KBM-7 (cell line): ENCODE measurements at regions not wholly inside any gene's neighbourhood (a gene's known extent, or its start where the extent isn't known, plus 50 kb on each side); places are given as distances from the start of the nearest gene placed in this dataset.

Source experiments
- DNase-seq: peaks from one replicate; pipeline ENCODE4 v3.0.0-alpha.2; 2015
- in situ Hi-C: fragments of 300-500 bp; cut with MboI; formaldehyde crosslinking; loops from 2 replicates; pipeline ENCODE4 v1.14.3; 2020; ENCODE audit warnings: low sequenced_read_pairs, low pct_unique_long_range_greater_than_20kb, mixed read lengths

DNA sequence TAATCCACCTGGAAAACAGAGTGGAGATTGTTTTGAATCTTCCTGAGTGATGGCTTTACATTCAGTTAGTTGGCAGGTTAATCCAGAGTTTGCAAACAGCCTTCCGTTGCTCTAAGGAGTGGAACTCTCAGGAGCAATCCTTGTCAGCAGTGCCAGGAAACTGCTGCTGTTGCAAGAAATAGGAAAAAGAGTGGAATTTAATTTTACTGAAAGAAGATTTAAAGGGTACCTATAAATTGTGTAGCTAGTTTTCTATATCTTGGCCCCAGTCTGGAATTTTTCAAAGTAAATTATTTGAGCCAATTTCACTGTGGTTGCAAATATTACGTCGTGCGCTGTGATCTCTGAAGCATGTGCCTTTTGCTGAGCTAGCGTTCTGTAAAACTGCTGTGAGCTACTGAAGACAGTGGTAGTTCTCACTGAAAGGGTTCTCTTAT lies 55.5 kb upstream of the SLC5A12 start:
- DNase-seq = no peak
- in situ Hi-C loops = no loop called here

DNA sequence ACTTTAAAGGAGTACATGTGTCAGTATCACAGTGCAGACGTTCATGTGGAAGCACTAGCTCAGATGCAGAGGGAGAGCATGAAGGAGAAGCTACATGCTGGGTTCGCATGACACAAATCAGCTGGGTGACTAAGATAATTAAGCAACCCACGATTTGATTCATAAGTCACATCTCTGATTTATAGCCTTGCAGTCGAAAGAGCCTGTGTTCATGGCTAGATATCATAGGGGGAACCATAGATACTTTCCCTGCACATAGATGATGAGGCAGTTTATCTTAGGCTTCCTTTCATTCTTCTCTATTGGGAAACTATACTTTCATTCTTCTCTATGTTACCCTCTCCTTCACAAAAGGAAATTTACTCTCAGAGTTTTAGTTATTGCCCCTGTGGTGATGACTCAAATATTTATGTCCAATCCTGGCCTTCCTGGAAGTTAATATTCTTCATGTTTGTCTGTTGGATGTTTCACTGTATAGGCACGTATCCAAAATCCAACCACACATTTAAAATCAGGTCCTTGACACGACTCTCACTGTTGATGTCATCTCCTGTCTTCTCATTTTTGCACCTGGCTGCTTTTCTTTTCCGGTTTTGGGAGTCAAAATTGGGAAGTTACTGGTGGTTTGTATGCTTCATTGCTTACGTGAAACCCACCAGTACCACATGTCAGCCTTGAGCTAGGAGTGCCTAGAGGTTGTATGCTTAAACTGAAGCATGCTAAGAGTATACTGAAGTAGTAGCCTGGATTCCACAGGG lies 56.3 kb upstream of the SLC5A12 start:
- in situ Hi-C loops = no loop called here
- DNase-seq = peak; percentile 42

DNA sequence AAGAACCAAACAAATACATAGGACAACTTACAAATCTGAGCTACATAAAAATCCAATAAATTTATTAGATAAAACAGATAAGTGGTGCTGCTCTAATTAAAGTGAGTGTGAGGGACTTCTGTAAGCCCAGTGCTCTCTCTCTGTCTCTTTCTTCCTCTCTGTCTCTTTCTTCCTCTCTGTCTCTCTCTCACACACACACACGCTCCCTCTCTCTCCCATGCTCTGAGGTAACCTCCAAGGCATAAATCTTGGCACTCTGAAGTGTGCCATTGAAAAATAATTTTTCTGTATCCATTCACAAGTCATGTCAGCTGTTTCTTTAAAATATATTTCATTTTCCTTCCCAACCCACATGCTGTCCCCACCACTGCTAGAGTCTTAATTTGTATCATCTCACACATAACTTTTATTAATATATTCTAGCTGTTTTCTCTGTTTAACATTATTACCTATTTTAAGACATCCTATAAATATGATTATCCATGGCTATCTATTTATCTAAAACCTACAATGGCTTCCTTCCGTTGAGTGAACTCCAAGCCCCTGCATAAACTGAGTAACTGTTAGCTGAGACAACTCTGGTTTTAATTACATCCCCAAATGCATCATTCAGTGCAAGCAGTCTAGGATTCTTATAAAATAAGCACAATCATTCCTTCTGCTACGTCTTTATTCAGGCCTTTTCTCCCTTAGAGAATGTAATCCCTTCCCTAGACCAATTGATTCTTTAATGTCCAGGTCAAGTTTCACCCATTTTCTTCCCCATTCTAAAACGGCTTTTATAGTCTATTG lies 57.4 kb upstream of the SLC5A12 start:
- no peak for DNase-seq
- in situ Hi-C loops = no loop called here

DNA sequence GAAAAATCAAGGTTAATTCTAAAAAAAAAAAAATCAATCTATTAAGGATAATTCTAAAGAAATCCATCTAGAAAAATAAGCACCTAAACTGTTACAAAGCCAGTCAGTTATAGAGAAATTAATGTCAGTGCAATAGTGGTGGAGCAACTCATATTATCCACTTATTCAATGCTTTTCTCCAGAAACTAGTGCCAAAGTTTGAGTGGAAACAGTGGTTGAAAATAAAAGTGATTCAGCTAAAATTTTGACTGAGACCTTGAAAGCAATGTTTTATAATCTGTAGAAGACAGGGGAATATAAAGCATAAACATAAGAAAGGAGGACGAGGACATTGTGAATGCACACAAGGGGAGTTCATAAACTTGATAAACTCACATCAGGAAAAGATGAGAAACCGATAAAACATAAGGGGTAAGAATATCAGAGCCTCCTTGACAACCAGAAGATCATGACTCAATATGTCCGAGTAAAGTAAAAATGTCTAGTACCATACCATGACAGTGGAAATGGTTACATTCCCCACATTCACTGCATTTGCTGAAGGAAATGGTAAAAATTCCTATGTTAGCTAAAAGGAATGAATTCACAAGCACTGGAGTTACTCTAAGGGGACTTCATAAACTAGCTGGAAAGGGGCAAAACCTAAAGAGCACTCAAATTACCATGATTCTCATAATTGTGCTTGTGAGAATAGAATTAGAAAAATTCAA lies 58.7 kb upstream of the SLC5A12 start:
- in situ Hi-C loops = no loop called here
- no peak for DNase-seq

DNA sequence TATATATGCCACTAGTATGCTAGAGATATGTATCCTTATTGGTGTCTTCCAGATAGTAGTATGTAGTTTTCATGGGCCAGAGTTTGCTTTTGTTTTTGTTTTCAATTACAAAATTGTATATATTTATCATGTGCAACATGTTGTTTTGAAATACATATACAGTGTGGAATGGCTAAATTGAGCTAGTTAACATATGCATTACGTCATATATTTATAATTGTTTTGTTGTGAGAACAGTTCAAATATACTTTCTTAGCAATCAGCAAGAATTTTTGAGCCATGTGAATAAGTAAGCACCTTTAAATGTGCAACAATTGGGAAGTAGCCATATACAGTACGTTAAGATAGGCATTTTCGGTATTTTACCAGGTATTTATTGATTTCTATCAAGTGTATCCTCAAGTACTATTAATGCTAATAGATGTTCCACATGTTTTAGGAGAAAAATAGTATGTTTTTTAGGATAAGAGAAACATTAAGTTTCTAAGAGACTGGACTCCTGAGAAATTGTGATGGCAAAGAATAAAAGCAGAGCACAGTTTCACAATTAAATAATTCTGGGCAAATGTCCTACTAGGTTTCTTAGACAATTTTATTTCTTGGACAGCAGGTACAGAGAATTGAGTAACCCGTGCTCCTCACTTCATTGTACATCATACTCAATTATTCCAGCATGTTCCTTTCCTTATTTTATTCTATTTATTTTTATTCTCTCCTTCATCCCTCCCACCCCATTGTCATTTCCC lies 60.5 kb upstream of the SLC5A12 start:
- in situ Hi-C loops = no loop called here
- DNase-seq = no peak

DNA sequence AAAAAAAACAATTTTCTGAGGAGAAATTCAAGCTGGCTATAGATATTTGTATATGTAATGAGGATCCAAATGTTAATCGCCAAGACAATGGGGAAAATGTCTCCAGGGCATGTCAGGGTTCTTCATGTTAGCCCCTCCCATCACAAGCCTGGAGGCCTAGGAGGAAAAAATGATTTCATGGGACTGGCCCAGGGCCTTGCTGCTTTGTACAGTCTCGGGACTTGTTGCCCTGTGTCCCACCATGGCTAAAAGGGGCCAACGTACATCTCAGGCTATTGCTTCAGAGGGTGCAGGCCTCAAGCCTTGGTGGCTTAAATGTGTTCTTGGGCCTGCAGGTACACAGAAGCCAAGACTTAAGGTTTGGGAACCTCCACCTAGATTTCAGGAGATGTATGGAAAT lies 62.1 kb upstream of the SLC5A12 start:
- no peak for DNase-seq
- in situ Hi-C loops = no loop called here

DNA sequence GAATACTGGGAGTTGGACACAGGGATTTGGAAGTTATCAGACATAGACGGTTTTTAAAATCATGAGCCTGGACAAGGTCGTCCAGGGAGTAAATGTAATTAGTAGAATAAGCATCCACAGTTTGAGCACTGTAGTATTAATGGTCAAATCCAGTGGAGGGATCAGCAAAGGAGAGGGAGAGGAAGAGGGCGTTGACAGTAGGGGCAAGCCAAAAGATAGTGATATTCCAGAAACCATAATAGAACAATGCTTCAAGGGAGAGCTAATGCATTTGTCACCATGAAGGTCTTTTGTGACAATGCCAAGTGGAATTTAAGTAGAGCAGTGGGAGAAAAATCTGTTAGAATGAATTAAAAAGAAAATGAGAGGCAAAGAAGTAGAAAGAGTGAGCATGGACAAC lies 68.9 kb upstream of the SLC5A12 start:
- in situ Hi-C loops = no loop called here
- no peak for DNase-seq

DNA sequence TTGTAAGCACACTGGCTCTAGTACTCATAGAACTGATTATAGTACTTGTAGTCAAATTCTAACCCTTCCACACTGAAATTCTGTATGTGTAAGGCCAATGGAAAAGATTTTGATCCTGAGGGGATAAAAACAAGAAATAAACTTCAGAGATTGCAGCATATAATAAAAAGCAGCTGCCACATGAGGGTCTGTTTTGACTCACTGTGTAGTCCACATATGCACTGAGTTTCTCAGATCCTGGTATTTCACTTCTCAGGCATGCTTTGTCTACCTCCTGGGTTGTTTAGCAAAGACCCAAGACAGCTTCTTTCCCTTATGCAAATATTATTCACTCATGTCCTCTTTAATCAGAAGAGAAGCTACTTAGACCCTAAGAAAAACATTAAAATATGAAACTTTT lies 71.1 kb upstream of the SLC5A12 start:
- in situ Hi-C loops = no loop called here
- DNase-seq = no peak

DNA sequence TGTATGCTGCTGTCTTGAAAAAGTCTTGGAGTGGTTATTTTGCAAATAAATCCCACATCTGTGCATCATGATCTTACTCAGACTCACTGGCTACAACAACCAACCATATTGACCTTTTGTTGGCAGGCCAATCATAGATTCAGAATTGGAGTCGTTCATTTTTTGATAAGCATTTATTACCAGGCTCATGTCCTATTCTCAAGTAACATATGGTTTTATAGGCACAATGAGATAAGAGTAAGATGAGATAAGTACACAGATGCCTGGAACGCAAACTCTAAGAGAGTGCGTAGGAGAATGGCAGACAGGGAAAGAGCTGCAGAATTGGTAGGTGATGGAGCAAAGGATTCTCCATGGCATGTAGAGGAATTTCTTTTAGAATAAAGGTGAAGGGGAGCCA lies 71.6 kb upstream of the SLC5A12 start:
- DNase-seq = no peak
- in situ Hi-C loops = no loop called here

DNA sequence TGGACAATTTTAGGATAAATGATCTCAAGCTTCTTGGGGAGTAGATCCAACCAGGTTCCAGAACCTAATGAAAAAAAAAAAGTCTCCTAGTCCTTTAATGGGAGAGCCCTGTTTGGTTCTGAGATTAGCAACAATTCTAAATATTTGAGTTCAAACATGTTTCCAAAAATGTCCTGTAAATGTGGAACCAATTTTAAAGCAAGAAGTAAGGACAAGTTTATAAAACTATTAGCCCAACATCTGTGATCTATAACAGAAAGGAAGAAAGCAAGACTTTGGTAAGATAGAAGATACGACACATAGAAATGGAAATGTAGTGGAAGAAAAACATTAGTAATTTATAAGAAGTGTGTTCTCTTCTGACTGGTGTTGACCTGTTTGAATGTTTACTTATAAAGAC lies 79.7 kb upstream of the SLC5A12 start:
- in situ Hi-C loops = no loop called here

DNA sequence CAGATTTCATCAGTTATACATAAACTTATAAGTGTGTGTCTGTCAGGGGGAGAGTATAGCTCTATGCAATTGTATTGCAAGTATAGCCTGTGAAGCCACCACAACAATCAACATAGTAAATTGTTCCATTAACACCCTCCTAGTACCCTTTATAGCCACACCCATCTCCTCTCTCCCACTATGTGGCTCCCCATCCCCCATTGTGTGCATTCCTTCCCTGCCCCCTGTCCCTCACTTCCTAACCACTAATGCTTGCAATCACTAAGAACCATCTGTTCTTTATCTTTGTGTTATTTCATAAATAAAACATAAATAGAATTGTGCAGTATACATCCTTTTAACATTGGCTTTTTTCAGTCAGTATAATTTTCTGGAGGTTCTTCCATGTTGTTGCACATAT lies 83.1 kb upstream of the SLC5A12 start:
- in situ Hi-C loops = no loop called here
- DNase-seq = no peak

More for the DNA sequence above, 79.7 kb upstream of the SLC5A12 start:
- DNase-seq = no peak

DNA sequence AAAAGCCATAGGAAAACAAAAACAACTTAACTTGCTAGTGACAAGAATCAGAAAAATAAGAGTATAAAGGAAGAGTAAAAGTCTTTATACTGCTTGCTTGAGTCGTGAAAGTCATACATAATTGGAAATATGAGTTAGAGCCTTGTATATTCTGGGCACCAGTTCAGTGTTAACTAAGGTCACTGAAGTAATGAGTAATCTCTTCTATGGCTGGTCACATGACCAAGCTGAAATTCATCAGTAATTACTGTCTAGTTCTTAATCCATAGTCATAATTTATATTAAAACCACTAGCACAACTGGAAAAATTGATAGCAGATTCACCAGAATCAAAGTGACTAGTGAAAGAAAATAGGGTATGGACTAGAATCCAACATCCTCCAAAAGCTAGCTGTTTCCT lies 84.4 kb upstream of the SLC5A12 start:
- in situ Hi-C loops = no loop called here
- DNase-seq = no peak

DNA sequence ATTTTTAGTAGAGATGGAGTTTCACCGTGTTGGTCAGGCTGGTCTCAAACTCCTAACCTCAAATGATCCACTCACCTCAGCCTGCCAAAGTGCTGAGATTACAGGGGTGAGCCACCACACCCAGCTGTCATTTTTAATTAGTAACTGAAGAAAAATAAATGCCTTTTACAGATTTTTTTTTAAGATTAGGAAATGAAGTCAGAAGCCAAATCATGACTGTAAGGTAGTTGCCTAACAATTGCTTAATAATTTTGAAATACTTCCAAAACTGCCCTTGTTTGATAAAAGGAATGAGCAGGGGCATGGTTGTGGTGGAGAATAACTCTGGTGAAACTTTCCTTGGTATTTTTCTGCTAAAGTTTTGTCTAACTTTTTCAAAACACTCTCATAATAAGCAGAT lies 98.9 kb upstream of the SLC5A12 start:
- in situ Hi-C loops = no loop called here
- DNase-seq = no peak

DNA sequence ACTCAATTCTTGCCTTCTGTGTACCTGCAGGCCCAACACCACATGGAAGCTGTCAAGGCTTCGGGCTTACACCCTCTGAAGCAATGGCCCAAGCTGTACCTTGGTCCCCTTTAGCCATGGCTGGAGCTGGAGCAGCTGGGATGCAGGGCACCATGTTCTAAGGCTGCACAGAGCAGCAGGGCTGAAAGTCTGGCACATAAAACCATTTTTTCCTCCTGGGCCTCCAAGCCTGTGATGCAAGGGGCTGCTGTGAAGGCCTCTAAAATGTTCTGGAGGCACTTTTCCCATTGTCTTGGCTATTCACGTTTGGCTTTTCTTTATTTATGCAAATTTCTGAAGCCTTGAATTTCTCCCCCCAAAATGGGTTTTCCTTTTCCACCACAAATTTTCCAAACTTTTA lies 102.1 kb upstream of the SLC5A12 start:
- no peak for DNase-seq
- in situ Hi-C loops = no loop called here

DNA sequence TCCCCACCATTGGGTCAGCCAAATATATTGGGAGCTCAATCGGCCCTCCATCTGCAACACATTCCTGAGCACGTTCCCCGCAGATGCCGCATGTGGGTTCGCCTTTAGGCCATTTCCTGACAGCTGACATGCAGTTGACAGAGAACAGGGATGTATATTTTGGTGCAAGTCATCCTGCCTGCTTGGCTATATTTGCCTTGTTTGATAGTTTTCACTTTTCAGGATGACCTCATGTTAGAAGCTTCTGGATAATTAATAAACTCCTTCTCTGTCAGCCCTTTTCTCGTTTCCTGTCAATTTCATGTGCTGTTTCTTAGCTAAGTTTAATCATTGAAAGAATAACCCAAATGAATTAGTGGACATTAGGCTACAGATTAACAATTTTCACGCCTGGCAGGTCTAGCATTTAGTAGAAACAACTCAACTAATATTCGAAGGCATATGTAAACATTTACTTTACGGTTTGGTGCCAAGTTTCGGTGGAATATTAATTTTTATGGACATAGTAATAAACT lies 105.8 kb upstream of the SLC5A12 start:
- DNase-seq = no peak
- in situ Hi-C loops = no loop called here

DNA sequence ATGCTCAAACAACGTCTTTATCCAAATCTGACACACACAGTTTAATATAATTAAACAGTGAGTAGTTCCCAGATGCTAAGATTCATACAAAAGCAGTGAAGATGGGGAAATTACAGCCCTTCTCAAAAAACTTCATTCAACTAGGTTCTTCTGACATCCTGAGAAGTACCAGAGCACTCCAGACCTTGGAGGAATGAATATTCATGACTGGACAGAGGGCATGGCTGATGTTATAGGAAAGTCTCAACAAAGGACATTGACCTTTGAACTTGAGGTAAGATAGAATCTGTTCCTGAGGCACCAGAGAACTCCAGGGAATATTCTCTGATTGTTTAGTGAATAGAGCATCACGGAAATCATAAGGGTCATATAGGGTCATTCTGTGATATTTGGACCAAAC lies 106.4 kb upstream of the SLC5A12 start:
- in situ Hi-C loops = no loop called here
- DNase-seq = no peak

DNA sequence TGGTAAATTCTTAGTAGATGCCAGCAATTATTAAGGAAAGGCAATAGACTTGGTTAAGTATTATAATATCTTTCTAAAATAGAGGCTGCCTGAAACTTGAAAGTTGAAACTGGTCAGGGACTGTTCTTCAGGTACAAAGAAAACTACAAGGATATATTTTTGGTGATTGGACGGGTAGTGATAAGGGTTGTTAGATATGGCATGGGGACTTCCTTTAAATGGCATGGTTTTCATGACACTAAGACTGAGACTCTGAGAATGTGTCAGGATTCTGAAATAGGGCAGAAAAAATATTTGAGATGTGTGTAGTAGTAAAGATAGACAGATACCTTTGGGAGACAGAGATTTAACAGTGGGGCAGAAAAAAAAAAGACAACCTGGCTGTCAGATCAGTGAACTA lies 108.4 kb upstream of the SLC5A12 start:
- in situ Hi-C loops = no loop called here
- no peak for DNase-seq

DNA sequence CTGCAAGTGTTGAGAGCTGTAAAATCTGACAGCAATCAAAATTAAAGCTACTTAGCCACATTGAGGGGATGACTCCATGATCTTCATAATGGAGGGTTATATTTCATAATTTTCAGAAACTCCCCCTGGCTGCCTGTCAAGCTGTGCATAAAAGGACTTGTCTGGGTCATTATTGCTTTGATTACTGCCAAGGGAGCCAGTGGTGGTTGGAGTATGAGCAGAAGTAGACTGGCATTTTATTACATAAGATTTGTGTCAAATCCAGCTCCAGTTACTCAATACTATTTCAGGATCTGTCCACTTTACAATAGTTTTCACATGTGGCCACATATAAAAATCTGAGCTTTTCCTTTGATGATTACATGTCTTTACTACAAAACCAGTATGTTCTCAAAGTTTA lies 108.9 kb upstream of the SLC5A12 start:
- DNase-seq = no peak
- in situ Hi-C loops = no loop called here

DNA sequence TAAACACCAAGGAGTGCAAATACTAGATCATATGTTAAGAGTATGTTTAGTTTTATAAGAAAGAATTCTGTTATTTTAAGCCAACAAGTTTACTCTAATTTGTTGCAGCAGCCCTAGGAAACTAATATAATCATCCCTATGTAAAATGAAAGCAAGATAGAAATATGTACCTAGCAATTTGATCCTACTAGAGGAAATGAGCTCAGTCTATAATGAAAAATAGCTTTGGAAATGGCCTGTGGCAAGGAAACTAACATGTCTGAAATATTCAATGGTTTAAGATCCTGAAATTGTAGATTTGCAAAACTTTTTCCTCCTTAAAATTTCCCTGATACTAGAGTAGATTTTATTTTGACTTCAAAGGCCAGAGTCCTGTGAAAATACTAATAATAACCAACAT lies 112.7 kb upstream of the SLC5A12 start:
- DNase-seq = no peak
- in situ Hi-C loops = no loop called here
